ENCODE measurements at regions not wholly inside any gene's neighbourhood (a gene's known extent, or its start where the extent isn't known, plus 50 kb on each side); places are given as distances from the start of the nearest gene placed in this dataset.

DNA sequence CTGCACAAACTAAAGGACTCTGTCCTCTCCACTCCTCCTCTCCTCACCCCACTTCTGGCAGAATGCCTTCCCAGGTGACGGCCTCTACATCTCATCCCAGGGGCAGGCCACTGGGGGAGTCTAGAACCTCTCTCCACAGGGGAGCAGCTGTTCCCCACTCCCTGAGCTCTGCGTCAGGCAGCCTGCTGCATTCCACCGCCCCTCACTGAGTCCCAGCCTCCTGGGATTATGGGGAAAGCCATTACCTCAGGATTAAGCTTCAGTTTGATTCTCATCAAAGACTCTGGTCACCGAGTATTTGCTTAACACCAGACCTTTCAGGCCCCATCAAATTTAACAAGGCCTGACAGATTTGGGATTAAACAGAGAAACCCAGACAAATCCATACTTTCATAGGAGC, 405.9 kb downstream of the NXPE2 start:
- intact Hi-C loops (cut with micrococcal nuclease; ENCODE audit: unreplicated experiment) (no loop called here), in situ Hi-C loops (cut with HindIII; ENCODE audit: low pct_unique_long_range_greater_than_20kb, low sequenced_read_pairs) (no loop called here)
- H3K27me3 ChIP-seq (ENCODE audit: control insufficient read depth, insufficient read depth, low read length) = no peaks in the 10 kb centered on the region
- DNase-seq (ENCODE audit: low read depth, low spot score) (no peak), ATAC-seq (no peak)
- ChIA-PET POLR2A (no interaction called here), CTCF (no interaction called here)
- no peaks in the 10 kb centered on the region for H3K4me1 ChIP-seq (ENCODE audit: control insufficient read depth, insufficient read depth, low read length)
- no peak overlapping the region for H3K27ac ChIP-seq (ENCODE audit: low read length)
- H3K4me3 ChIP-seq (ENCODE audit: low read depth in 2 of 2, low read length in 2 of 2) = no peak overlapping the region
- no peaks in the 10 kb centered on the region for H3K9me3 ChIP-seq (ENCODE audit: control insufficient read depth, insufficient read depth, low read depth, low read length)
- TF ChIP-seq, protein P1, sequence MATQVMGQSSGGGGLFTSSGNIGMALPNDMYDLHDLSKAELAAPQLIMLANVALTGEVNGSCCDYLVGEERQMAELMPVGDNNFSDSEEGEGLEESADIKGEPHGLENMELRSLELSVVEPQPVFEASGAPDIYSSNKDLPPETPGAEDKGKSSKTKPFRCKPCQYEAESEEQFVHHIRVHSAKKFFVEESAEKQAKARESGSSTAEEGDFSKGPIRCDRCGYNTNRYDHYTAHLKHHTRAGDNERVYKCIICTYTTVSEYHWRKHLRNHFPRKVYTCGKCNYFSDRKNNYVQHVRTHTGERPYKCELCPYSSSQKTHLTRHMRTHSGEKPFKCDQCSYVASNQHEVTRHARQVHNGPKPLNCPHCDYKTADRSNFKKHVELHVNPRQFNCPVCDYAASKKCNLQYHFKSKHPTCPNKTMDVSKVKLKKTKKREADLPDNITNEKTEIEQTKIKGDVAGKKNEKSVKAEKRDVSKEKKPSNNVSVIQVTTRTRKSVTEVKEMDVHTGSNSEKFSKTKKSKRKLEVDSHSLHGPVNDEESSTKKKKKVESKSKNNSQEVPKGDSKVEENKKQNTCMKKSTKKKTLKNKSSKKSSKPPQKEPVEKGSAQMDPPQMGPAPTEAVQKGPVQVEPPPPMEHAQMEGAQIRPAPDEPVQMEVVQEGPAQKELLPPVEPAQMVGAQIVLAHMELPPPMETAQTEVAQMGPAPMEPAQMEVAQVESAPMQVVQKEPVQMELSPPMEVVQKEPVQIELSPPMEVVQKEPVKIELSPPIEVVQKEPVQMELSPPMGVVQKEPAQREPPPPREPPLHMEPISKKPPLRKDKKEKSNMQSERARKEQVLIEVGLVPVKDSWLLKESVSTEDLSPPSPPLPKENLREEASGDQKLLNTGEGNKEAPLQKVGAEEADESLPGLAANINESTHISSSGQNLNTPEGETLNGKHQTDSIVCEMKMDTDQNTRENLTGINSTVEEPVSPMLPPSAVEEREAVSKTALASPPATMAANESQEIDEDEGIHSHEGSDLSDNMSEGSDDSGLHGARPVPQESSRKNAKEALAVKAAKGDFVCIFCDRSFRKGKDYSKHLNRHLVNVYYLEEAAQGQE (IDR thresholded peaks at IDR 0.05; ENCODE audit: insufficient read depth in 1 of 2, low read depth in 2 of 2, low read length in 1 of 2) = no peak
- TF ChIP-seq TCF7L2 (IDR thresholded peaks at IDR 0.05; ENCODE audit: low read depth, low read length) (no peak), SIN3A (IDR thresholded peaks at IDR 0.05; ENCODE audit: borderline replicate concordance, insufficient read depth, low read depth, low read length) (no peak), POLR2AphosphoS5 (IDR thresholded peaks at IDR 0.05; ENCODE audit: low read depth, low read length) (no peak)
- TF ChIP-seq, protein P2, sequence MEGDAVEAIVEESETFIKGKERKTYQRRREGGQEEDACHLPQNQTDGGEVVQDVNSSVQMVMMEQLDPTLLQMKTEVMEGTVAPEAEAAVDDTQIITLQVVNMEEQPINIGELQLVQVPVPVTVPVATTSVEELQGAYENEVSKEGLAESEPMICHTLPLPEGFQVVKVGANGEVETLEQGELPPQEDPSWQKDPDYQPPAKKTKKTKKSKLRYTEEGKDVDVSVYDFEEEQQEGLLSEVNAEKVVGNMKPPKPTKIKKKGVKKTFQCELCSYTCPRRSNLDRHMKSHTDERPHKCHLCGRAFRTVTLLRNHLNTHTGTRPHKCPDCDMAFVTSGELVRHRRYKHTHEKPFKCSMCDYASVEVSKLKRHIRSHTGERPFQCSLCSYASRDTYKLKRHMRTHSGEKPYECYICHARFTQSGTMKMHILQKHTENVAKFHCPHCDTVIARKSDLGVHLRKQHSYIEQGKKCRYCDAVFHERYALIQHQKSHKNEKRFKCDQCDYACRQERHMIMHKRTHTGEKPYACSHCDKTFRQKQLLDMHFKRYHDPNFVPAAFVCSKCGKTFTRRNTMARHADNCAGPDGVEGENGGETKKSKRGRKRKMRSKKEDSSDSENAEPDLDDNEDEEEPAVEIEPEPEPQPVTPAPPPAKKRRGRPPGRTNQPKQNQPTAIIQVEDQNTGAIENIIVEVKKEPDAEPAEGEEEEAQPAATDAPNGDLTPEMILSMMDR (IDR thresholded peaks at IDR 0.05) = no peak
- BruUV-seq (replicated peaks) = no TSS peak
- no peaks in the 10 kb centered on the region for H3K36me3 ChIP-seq (ENCODE audit: control insufficient read depth, insufficient read depth, low read length)

DNA sequence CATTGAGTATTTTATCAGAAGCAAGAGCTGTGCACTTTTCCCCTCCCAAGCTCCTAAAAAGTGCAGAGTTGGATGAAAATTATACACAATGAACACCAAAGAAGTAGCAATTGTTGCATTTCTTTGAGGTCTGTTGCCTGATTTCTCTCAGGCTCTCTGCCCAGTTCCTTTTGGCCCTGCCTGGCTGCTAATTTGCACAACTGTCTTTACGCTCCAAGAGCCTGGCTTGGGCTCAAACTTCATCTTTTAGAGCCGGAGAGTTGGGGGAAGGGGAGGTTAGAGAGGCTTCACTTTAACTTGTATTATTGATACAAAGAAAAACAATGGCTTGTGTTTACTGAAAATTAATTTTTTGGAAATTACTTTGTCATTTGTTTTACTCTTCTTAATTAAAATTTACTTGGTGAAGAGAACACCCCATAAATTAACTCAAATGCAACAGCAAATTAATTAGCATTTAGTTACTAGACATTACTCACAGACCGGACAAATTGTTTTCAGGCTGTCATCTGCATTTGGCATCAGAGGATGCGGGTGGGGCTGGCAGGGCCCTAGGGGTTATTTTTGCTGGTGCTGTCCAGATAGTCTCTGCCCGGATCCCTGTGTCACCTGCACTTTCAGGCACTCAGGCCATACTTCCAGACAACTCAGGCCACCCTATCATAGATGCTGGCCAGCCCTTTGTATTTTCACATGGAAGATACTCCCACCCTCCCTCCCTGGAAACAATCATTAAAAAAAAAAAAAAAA, 407.3 kb downstream of the NXPE2 start:
- Histone ChIP-seq H3K4me3 (ENCODE audit: low read depth in 2 of 2, low read length in 2 of 2) (no peak overlapping the region), H3K9me3 (ENCODE audit: control insufficient read depth, insufficient read depth, low read depth, low read length) (no peaks in the 10 kb centered on the region), H3K27me3 (ENCODE audit: control insufficient read depth, insufficient read depth, low read length) (no peaks in the 10 kb centered on the region), H3K4me1 (ENCODE audit: control insufficient read depth, insufficient read depth, low read length) (no peaks in the 10 kb centered on the region), H3K36me3 (ENCODE audit: control insufficient read depth, insufficient read depth, low read length) (no peaks in the 10 kb centered on the region), H3K27ac (ENCODE audit: low read length) (no peak overlapping the region)
- TF ChIP-seq, protein P1 (IDR thresholded peaks at IDR 0.05; ENCODE audit: insufficient read depth in 1 of 2, low read depth in 2 of 2, low read length in 1 of 2) = no peak
- TF ChIP-seq TCF7L2 (IDR thresholded peaks at IDR 0.05; ENCODE audit: low read depth, low read length) (no peak), SIN3A (IDR thresholded peaks at IDR 0.05; ENCODE audit: borderline replicate concordance, insufficient read depth, low read depth, low read length) (no peak), POLR2AphosphoS5 (IDR thresholded peaks at IDR 0.05; ENCODE audit: low read depth, low read length) (no peak)
- TF ChIP-seq, protein P2 (IDR thresholded peaks at IDR 0.05) = no peak
- DNase-seq (ENCODE audit: low read depth, low spot score) (no peak), ATAC-seq (no peak)
- POLR2A ChIA-PET = no interaction called here
- CTCF ChIA-PET = no interaction called here
- BruUV-seq (replicated peaks) = no TSS peak
- intact Hi-C loops (cut with micrococcal nuclease; ENCODE audit: unreplicated experiment) = no loop called here
- in situ Hi-C loops (cut with HindIII; ENCODE audit: low pct_unique_long_range_greater_than_20kb, low sequenced_read_pairs) = no loop called here

Measured in Panc1 (cell line).